NCI-H226 (cell line): ENCODE measurements at regions not wholly inside any gene's neighbourhood (a gene's known extent, or its start where the extent isn't known, plus 50 kb on each side); places are given as distances from the start of the nearest gene placed in this dataset.

Source experiments
- DNase-seq: peaks from one replicate; pipeline ENCODE4 v3.0.0-alpha.2; 2015

- DNase-seq, result no peak
Measured at GRCh38 chr2:103960129-103960513, 893.8 kb upstream of the POU3F3 start.

GRCh38 chr2:103960951-103961350 is 893.0 kb upstream of the POU3F3 start:
- DNase-seq, result no peak

- no peak for DNase-seq
Measured at GRCh38 chr2:103961862-103962261, 892.1 kb upstream of the POU3F3 start.

- no peak for DNase-seq
Measured at GRCh38 chr2:103962670-103963069, 891.2 kb upstream of the POU3F3 start.

GRCh38 chr2:103963146-103963725 is 890.7 kb upstream of the POU3F3 start:
- no peak for DNase-seq

GRCh38 chr2:103977241-103977640 is 876.7 kb upstream of the POU3F3 start:
- no peak for DNase-seq

- DNase-seq, result peak; percentile 3
Measured at GRCh38 chr2:103977668-103978067, 876.2 kb upstream of the POU3F3 start.

- no peak for DNase-seq
Measured at GRCh38 chr2:103980401-103980800, 873.5 kb upstream of the POU3F3 start.

GRCh38 chr2:103982691-103983090 is 871.2 kb upstream of the POU3F3 start:
- no peak for DNase-seq

GRCh38 chr2:103986001-103986400 is 867.9 kb upstream of the POU3F3 start:
- no peak for DNase-seq

GRCh38 chr2:103991591-103991990 is 862.3 kb upstream of the POU3F3 start:
- no peak for DNase-seq

- no peak for DNase-seq
Measured at GRCh38 chr2:104004821-104005220, 849.1 kb upstream of the POU3F3 start.

- DNase-seq, result no peak
Measured at GRCh38 chr2:104016801-104017200, 837.1 kb upstream of the POU3F3 start.

GRCh38 chr2:104023306-104023705 is 830.6 kb upstream of the POU3F3 start:
- DNase-seq, result no peak

GRCh38 chr2:104023765-104024164 is 830.1 kb upstream of the POU3F3 start:
- DNase-seq, result no peak

- no peak for DNase-seq
Measured at GRCh38 chr2:104025295-104025694, 828.6 kb upstream of the POU3F3 start.

GRCh38 chr2:104026725-104027124 is 827.2 kb upstream of the POU3F3 start:
- no peak for DNase-seq

- DNase-seq, result no peak
Measured at GRCh38 chr2:104027321-104027720, 826.6 kb upstream of the POU3F3 start.

GRCh38 chr2:104028061-104028460 is 825.9 kb upstream of the POU3F3 start:
- DNase-seq, result no peak

- no peak for DNase-seq
Measured at GRCh38 chr2:104033399-104033798, 820.5 kb upstream of the POU3F3 start.

GRCh38 chr2:104040771-104041170 is 813.1 kb upstream of the POU3F3 start:
- DNase-seq, result no peak

- no peak for DNase-seq
Measured at GRCh38 chr2:104041351-104041750, 812.6 kb upstream of the POU3F3 start.

- DNase-seq, result no peak
Measured at GRCh38 chr2:104043864-104044263, 810.1 kb upstream of the POU3F3 start.

- DNase-seq, result no peak
Measured at GRCh38 chr2:104045071-104045470, 808.8 kb upstream of the POU3F3 start.

- no peak for DNase-seq
Measured at GRCh38 chr2:104046466-104046865, 807.4 kb upstream of the POU3F3 start.

- DNase-seq, result no peak
Measured at GRCh38 chr2:104047516-104047915, 806.4 kb upstream of the POU3F3 start.
